ENCODE measurements at regions not wholly inside any gene's neighbourhood (a gene's known extent, or its start where the extent isn't known, plus 50 kb on each side); places are given as distances from the start of the nearest gene placed in this dataset.

GRCh38 chr16:86730597-86730996, 152.2 kb downstream of the FOXL1 start:
- no peak for DNase-seq (ENCODE audit: low read depth)
- no peak overlapping the region for H3K4me3 ChIP-seq (ENCODE audit: low read depth, low read length)
- TF ChIP-seq CTCF (IDR thresholded peaks at IDR 0.05; ENCODE audit: insufficient read depth, low read depth, low read length, missing control alignments), result no peak

GRCh38 chr16:86732621-86733295, 154.4 kb downstream of the FOXL1 start:
- DNase-seq (ENCODE audit: low read depth), result no peak
- no peak overlapping the region for H3K4me3 ChIP-seq (ENCODE audit: low read depth, low read length)
- no peak for TF ChIP-seq CTCF (IDR thresholded peaks at IDR 0.05; ENCODE audit: insufficient read depth, low read depth, low read length, missing control alignments)

- no peak for TF ChIP-seq CTCF (IDR thresholded peaks at IDR 0.05; ENCODE audit: insufficient read depth, low read depth, low read length, missing control alignments)
- no peak overlapping the region for H3K4me3 ChIP-seq (ENCODE audit: low read depth, low read length)
- DNase-seq (ENCODE audit: low read depth), result no peak
These were observed 155.4 kb downstream of the FOXL1 start for GRCh38 chr16:86733546-86734254.

- no peak for TF ChIP-seq CTCF (IDR thresholded peaks at IDR 0.05; ENCODE audit: insufficient read depth, low read depth, low read length, missing control alignments)
- DNase-seq (ENCODE audit: low read depth), result no peak
These were observed 156.5 kb downstream of the FOXL1 start for GRCh38 chr16:86734543-86735460.

GRCh38 chr16:86735727-86736126, 157.4 kb downstream of the FOXL1 start:
- no peak for TF ChIP-seq CTCF (IDR thresholded peaks at IDR 0.05; ENCODE audit: insufficient read depth, low read depth, low read length, missing control alignments)
- DNase-seq (ENCODE audit: low read depth), result no peak

More at GRCh38 chr16:86734543-86735460, 156.5 kb downstream of the FOXL1 start:
- no peak overlapping the region for H3K4me3 ChIP-seq (ENCODE audit: low read depth, low read length)

GRCh38 chr16:86736502-86736901, 158.2 kb downstream of the FOXL1 start:
- no peak overlapping the region for H3K4me3 ChIP-seq (ENCODE audit: low read depth, low read length)
- TF ChIP-seq CTCF (IDR thresholded peaks at IDR 0.05; ENCODE audit: insufficient read depth, low read depth, low read length, missing control alignments), result no peak
- DNase-seq (ENCODE audit: low read depth), result no peak

More at GRCh38 chr16:86735727-86736126, 157.4 kb downstream of the FOXL1 start:
- H3K4me3 ChIP-seq (ENCODE audit: low read depth, low read length), result no peak overlapping the region

All from GM12865 (cell line).